ENCODE measurements at regions not wholly inside any gene's neighbourhood (a gene's known extent, or its start where the extent isn't known, plus 50 kb on each side); places are given as distances from the start of the nearest gene placed in this dataset.

GRCh38 chr21:17257784-17258183, 255.1 kb upstream of the CXADR start:
- ATAC-seq = no peak
- Histone ChIP-seq H3K4me3 (no peak overlapping the region), H3K4me1 (no peaks in the 10 kb centered on the region), H3K9me3 (peaks cover 0 to 7% (median 0%) of the 10 kb centered on the region in 12 donors), H3K36me3 (no peaks in the 10 kb centered on the region), H3K27ac (no peak overlapping the region), H3K27me3 (no peaks in the 10 kb centered on the region)
- WGBS, 4 donors = 87 to 91% (median 88%) methylated on average over 1 of the region's 1 CpG
- intact Hi-C loops (cut with DNase I) = no loop called here
- TF ChIP-seq CTCF (IDR thresholded peaks at IDR 0.05) = no peak
- TF ChIP-seq POLR2A (IDR thresholded peaks at IDR 0.05) = no peak
- no peak for DNase-seq

GRCh38 chr21:17264182-17264581, 248.7 kb upstream of the CXADR start:
- no peak for ATAC-seq
- Histone ChIP-seq H3K36me3 (no peaks in the 10 kb centered on the region), H3K9me3 (no peaks in the 10 kb centered on the region), H3K4me1 (no peaks in the 10 kb centered on the region), H3K27ac (no peak overlapping the region), H3K27me3 (no peaks in the 10 kb centered on the region), H3K4me3 (no peak overlapping the region)
- WGBS, 4 donors = 65 to 76% (median 72%) methylated on average over 2 of the region's 2 CpGs
- intact Hi-C loops (cut with DNase I) = loop anchor here in 1 of 10 donors (10.0 kb wide), 1 partner anchor 1189 kb away; no protein-coding TSS in a partner anchor
- DNase-seq = no peak
- TF ChIP-seq CTCF (IDR thresholded peaks at IDR 0.05) (no peak), POLR2A (IDR thresholded peaks at IDR 0.05) (no peak)

- Histone ChIP-seq H3K4me1 (no peaks in the 10 kb centered on the region), H3K4me3 (no peak overlapping the region), H3K27ac (peak overlapping the region in 1 of 12 donors; percentile 8), H3K36me3 (no peaks in the 10 kb centered on the region), H3K27me3 (no peaks in the 10 kb centered on the region), H3K9me3 (no peaks in the 10 kb centered on the region)
- TF ChIP-seq CTCF (IDR thresholded peaks at IDR 0.05) (no peak), POLR2A (IDR thresholded peaks at IDR 0.05) (no peak)
- intact Hi-C loops (cut with DNase I) = loop anchor here in 1 of 10 donors (5.0 to 10.0 kb wide), 3 partner anchors 1195 to 1372 kb away; no protein-coding TSS in a partner anchor
- ATAC-seq (no peak), DNase-seq (no peak)
- 45 to 58% (median 54%) methylated on average over 3 of the region's 3 CpGs for WGBS, 4 donors
Measured at GRCh38 chr21:17269760-17270159, 243.1 kb upstream of the CXADR start.

- TF ChIP-seq POLR2A (IDR thresholded peaks at IDR 0.05) (no peak), CTCF (IDR thresholded peaks at IDR 0.05) (peak in 11 of 12 donors; percentile 17 to 66 (median 52))
- no peak overlapping the region for H3K4me3 ChIP-seq
- no peak overlapping the region for H3K27ac ChIP-seq
- intact Hi-C loops (cut with DNase I) = loop anchor here in 1 of 10 donors (10.0 kb wide), 1 partner anchor 1265 kb away; no protein-coding TSS in a partner anchor
- H3K9me3 ChIP-seq = no peaks in the 10 kb centered on the region
- no peaks in the 10 kb centered on the region for H3K27me3 ChIP-seq
- H3K36me3 ChIP-seq = no peaks in the 10 kb centered on the region
- DNase-seq (peak in 2 of 5 donors; percentile 28 to 53), ATAC-seq (peak; percentile 77 to 85 (median 84))
- H3K4me1 ChIP-seq = no peaks in the 10 kb centered on the region
- 0 to 1% (median 0%) methylated on average over 1 of the region's 1 CpG for WGBS, 4 donors
Measured at GRCh38 chr21:17270229-17270628, 242.6 kb upstream of the CXADR start.

All from heart left ventricle (tissue), 16 donors.